HUES6 (cell line): ENCODE measurements at regions not wholly inside any gene's neighbourhood (a gene's known extent, or its start where the extent isn't known, plus 50 kb on each side); places are given as distances from the start of the nearest gene placed in this dataset.

ENCODE experiments used
- H3K27ac ChIP-seq: 2 replicates; pipeline ENCODE4 v1.7.0; 2013; ENCODE audit warnings: low read depth, mild to moderate bottlenecking, low read length, inconsistent platforms
- H3K27me3 ChIP-seq: 2 replicates; pipeline ENCODE4 v1.6.1; 2013; ENCODE audit warnings: low read length; ENCODE audit not compliant: control insufficient read depth, insufficient read depth
- H3K36me3 ChIP-seq: 2 replicates; pipeline ENCODE4 v1.6.1; 2013; ENCODE audit warnings: low read length; ENCODE audit not compliant: control insufficient read depth, insufficient read depth
- H3K4me1 ChIP-seq: 2 replicates; pipeline ENCODE4 v1.6.1; 2013; ENCODE audit warnings: low read length; ENCODE audit not compliant: control insufficient read depth, insufficient read depth
- H3K4me3 ChIP-seq: 2 replicates; pipeline ENCODE4 v1.5.1; 2013; ENCODE audit warnings: low read depth, low read length
- H3K9ac ChIP-seq: one replicate; pipeline ENCODE4 v1.6.1; 2013; ENCODE audit warnings: mild to moderate bottlenecking, low read length
- H3K9me3 ChIP-seq: 2 replicates; pipeline ENCODE4 v1.6.1; 2013; ENCODE audit warnings: low read depth, low read length; ENCODE audit not compliant: control insufficient read depth, insufficient read depth

DNA sequence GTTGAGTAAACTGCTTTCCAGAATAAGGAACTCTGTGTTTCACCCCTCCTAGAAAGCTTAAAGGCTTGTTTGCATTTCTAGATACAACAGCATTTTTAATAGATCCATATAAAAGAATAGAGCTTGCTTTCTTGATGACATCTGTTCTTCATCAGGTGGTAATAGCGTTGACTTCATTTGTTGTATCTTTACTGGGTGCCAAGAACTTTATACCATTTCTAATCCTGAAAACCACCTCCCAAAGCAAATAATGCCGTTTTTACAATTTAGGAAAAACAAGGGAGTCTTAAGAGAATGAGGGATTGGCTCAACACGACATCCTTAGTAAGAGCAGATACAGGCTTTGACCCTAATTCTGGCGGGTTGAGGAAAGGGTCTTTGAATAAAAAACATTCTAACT lies 993.4 kb downstream of the TYW1 start:
- Histone ChIP-seq H3K27me3 (no peaks in the 10 kb centered on the region), H3K4me1 (no peaks in the 10 kb centered on the region), H3K27ac (no peak overlapping the region), H3K9ac (no peak overlapping the region), H3K36me3 (no peaks in the 10 kb centered on the region), H3K9me3 (no peaks in the 10 kb centered on the region), H3K4me3 (no peak overlapping the region)

DNA sequence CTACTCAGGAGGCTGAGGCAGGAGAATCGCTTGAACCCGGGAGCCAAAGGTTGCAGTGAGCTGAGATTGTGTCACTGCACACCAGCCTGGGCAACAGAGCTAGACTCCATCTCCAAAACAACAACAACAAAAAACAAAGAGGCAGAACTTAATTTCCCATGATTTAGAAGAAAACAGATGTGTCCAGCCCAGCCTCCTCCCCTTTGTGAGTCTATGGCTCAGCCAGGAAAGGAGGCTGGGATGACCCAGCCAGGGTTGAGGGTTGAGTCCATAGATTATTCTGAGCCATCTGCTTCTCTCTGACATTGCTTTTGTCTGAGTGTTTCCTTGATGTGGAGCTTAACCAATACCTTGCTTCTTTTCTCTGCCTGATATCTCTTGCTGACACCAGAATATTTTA lies 994.1 kb downstream of the TYW1 start:
- Histone ChIP-seq H3K9ac (no peak overlapping the region), H3K4me1 (no peaks in the 10 kb centered on the region), H3K36me3 (no peaks in the 10 kb centered on the region), H3K27ac (no peak overlapping the region), H3K9me3 (no peaks in the 10 kb centered on the region), H3K4me3 (no peak overlapping the region), H3K27me3 (no peaks in the 10 kb centered on the region)

DNA sequence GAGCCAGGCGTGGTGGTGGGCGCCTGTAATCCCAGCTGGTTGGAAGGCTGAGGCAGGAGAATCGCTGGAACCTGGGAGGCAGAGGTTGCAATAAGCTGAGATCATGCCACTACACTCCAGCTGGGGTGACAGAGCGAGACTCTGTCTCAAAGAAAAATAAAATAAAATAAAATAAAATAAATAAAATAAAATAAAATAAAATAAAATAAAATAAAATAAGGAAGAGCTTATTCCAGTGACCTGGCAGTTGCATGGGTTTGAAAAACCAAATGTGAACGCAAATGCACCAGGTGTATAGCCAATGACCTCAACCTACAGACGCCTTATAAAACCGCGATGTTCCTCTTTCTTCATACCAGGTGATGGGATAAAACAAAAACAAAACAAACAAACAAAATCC lies 995.7 kb downstream of the TYW1 start:
- H3K27ac ChIP-seq, result no peak overlapping the region
- H3K27me3 ChIP-seq, result no peaks in the 10 kb centered on the region
- no peaks in the 10 kb centered on the region for H3K4me1 ChIP-seq
- no peak overlapping the region for H3K4me3 ChIP-seq
- no peaks in the 10 kb centered on the region for H3K9me3 ChIP-seq
- H3K9ac ChIP-seq, result no peak overlapping the region
- H3K36me3 ChIP-seq, result no peaks in the 10 kb centered on the region

DNA sequence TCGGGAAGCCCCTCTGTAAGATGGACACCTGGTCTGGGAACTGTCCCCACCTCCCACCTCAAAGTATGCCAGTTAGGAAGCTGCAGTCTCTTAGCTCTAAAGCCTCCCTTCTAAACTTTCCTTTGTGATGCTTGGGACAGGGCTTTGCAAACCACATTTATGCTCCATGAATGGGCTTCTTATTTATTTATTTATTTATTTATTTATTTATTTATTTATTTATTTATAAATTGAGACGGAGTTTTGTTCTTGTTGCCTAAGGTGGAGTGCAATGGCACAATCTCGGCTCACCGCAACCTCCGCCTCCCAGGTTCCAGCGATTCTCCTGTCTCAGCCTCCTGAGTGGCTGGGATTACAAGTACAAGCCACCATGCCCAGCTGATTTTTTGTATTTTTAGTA lies 1009.4 kb downstream of the TYW1 start:
- Histone ChIP-seq H3K9me3 (no peaks in the 10 kb centered on the region), H3K4me3 (no peak overlapping the region), H3K36me3 (no peaks in the 10 kb centered on the region), H3K9ac (no peak overlapping the region), H3K27ac (no peak overlapping the region), H3K4me1 (no peaks in the 10 kb centered on the region), H3K27me3 (no peaks in the 10 kb centered on the region)

DNA sequence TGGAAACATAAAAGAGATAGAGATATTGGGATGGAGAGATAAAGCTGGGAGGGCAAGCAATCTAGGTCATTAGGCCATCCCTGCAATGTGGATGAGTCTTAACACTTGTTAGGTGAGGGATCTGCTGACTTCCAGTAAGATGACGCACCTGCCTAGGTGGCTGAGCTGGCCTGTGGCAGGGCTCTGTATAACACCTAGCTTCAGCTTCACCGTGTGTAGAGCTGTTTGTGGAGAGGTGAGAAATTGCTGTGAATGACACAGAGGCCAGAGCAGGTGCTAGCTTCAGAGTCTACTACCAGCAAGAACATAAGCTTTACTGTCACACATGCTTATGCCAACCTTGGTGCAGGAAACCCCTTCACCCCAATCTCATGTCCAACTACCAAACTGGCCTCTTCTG lies 1010.0 kb downstream of the TYW1 start:
- Histone ChIP-seq H3K27me3 (no peaks in the 10 kb centered on the region), H3K9ac (no peak overlapping the region), H3K4me3 (no peak overlapping the region), H3K36me3 (no peaks in the 10 kb centered on the region), H3K4me1 (no peaks in the 10 kb centered on the region), H3K9me3 (peaks cover 3% of the 10 kb centered on the region; the same call in 1 of the 2 replicates), H3K27ac (no peak overlapping the region)

DNA sequence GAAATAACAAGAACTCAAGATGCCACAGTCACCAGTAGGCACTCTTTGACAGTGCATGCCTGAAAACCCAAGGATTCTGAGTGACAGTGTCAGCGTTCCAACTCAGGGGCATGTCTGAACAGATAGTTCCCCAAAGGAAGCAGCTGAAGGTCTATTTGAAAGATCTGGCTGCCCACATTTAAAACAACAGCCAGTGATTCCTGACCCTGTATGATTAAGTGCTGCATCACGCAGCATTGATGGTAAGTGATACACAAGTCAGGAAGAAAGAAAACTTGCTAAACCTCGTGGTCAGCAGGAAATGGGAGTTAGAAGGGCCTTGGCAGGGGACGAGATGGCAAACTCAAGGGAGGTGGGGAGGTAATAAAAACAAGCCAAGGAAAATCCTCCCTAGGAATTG lies 1013.1 kb downstream of the TYW1 start:
- Histone ChIP-seq H3K4me3 (no peak overlapping the region), H3K36me3 (0 out of 2 replicates have a peak, but pooled peaks cover 2% of the 10 kb centered on the region), H3K9me3 (peaks cover 6% of the 10 kb centered on the region), H3K4me1 (peaks cover 8% of the 10 kb centered on the region), H3K27me3 (no peaks in the 10 kb centered on the region), H3K9ac (no peak overlapping the region), H3K27ac (no peak overlapping the region)

DNA sequence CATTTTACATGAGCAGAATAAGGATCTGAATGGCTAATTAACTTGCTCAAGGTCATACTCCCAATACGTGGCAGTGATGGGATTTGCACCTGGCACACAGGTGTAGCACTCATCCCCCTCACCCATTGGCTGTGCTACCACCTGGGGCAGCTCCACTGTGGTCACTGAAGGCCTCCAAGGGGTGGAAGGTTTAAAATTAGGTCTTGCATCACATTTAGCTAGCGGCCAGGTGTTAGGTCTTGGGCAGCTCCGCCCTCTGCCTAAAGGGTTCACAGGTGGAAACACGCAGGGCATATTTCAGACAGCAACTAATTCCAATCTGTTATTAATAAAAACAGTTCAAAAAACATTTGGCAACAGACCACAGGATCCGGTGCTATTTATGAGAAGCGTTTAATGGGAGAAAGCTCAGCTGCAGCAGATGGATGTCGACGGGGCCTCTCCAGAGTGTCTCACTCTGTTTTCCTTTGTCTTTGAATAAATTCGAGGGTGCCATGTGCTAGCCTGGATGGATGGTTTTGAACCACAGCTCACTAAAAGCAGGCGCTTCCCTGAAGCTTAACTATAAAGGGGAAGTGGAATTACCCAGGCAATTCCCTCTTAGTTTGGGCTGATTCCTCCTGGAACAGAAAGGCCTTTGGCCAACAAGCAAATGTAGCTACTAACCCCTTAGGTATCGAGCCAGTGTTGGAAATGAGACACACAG lies 1017.6 kb downstream of the TYW1 start:
- H3K9ac ChIP-seq, result no peak overlapping the region
- H3K4me3 ChIP-seq, result no peak overlapping the region
- 0 out of 2 replicates have a peak, but pooled peaks cover 2% of the 10 kb centered on the region for H3K36me3 ChIP-seq

DNA sequence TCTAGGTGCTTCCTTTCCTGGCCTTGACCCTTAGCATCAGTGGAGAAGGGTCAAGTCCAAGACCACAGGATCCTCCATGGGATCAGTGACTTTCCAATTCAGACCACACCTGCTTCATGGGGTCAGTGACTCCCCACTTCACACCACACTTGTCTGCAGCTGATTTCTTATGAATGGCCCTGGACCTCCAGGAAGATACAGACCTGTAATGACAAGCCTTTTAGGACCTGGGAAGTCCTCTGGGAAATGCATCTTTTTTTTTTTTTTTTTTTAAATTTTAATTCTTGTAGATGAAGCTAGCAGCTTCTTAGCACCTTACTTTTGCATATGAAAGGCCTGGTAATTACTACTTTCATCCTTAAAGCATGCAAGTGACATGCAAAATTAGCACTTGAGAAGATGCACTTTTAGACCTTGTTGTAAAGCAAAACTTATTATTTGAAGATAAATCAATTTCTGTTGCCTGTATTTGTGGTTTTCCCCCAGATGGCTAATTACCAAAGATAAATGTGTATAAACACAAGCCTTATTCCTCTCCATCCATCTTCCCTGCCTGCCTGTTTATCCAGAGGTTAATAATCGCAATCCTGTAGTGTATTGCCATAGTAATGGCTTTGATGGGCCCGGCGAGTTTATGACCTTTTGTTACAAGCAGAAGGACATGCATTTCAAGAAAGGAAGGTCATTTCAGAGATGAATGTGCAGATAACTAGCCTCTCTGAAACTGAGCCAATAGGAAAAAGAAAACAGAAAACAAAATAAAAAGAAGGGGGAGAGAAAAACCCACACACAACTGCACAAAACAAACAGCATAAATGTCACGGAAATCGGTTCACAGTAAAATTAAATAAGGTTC lies 1018.7 kb downstream of the TYW1 start:
- Histone ChIP-seq H3K9ac (no peak overlapping the region), H3K4me1 (peaks cover 20% of the 10 kb centered on the region), H3K4me3 (no peak overlapping the region), H3K27ac (no peak overlapping the region), H3K9me3 (peaks cover 6% of the 10 kb centered on the region), H3K36me3 (0 out of 2 replicates have a peak, but pooled peaks cover 2% of the 10 kb centered on the region), H3K27me3 (peaks cover 9% of the 10 kb centered on the region; the same call in 1 of the 2 replicates)

More for the DNA sequence above, 1017.6 kb downstream of the TYW1 start:
- peaks cover 6% of the 10 kb centered on the region for H3K9me3 ChIP-seq
- no peak overlapping the region for H3K27ac ChIP-seq
- H3K4me1 ChIP-seq, result peaks cover 20% of the 10 kb centered on the region
- peaks cover 9% of the 10 kb centered on the region; the same call in 1 of the 2 replicates for H3K27me3 ChIP-seq

DNA sequence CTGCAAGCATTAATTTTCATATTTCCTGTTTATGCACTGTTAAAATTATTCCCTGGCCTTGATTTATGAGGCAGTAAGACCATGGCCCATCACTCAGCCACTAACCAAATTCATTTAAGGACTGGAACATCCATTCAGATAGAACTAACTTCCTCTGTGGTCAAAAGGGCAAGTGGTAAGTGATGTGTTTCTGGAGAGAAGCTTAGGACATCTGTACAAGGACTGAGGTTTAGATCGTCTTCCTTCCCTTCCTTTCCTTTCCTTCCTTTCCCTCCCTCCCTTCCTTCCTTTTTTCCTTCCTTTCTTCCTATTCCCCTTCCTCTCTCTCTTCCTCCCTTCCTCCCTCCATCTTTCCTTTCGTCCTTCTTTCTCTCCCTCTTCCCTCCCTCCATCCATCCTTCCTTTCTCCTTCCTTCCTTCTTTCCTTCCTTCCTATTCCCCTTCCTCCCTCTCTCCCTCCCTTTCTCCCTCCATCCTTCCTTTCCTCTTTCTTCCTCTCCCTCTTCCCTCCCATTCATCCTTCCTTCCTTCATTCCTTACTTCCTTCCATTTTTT lies 1019.4 kb downstream of the TYW1 start:
- Histone ChIP-seq H3K9me3 (peaks cover 6% of the 10 kb centered on the region), H3K9ac (no peak overlapping the region), H3K27ac (no peak overlapping the region), H3K36me3 (0 out of 2 replicates have a peak, but pooled peaks cover 2% of the 10 kb centered on the region), H3K4me1 (peaks cover 20% of the 10 kb centered on the region), H3K27me3 (peaks cover 9% of the 10 kb centered on the region; the same call in 1 of the 2 replicates), H3K4me3 (no peak overlapping the region)

DNA sequence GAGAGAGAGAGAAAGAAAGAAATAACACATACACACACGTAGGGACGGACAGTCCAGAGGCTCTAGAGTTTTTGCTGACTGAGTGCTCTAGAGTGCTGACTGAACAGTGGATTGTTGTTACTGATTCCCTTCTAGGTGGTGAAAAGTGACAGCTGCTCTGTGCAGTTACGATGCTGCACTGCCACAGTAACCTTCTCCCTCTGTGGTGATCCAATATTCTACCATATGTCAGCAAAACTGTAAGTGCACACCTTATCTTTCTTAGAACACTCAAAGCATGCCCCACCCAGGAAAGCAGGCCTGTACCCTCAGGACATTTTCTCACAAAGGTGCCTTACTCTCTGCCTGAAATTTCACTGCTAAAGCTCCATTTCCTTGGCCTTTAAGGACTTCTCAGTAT lies 1023.5 kb downstream of the TYW1 start:
- H3K36me3 ChIP-seq, result no peaks in the 10 kb centered on the region

DNA sequence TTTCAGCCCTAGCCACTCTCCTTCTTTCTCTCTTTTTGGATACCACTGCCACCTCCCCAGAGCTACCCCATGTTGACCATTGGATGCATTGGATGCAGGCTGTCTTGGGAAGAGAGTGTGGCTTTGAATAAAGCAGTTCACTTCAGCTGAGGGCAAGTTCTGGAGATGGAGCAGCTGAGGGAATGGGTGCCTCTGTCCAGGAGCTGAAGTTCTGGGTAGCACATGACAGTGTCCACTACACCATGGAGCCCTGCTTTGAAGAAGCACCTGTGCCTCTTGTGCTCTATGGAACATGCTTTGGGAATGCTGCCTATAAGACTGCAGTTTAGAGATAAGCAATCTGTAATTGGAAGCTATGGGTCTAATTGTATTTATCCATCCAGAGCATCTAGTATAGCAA lies 1028.7 kb downstream of the TYW1 start:
- no peaks in the 10 kb centered on the region for H3K4me1 ChIP-seq
- H3K36me3 ChIP-seq, result no peaks in the 10 kb centered on the region
- H3K27ac ChIP-seq, result no peak overlapping the region
- no peak overlapping the region for H3K9ac ChIP-seq
- H3K9me3 ChIP-seq, result peaks cover 14% of the 10 kb centered on the region
- H3K27me3 ChIP-seq, result no peaks in the 10 kb centered on the region
- H3K4me3 ChIP-seq, result no peak overlapping the region

More for the DNA sequence above, 1023.5 kb downstream of the TYW1 start:
- no peak overlapping the region for H3K9ac ChIP-seq
- no peak overlapping the region for H3K27ac ChIP-seq
- 0 out of 2 replicates have a peak, but pooled peaks cover under 1% of the 10 kb centered on the region for H3K9me3 ChIP-seq
- H3K4me3 ChIP-seq, result no peak overlapping the region
- peaks cover 9% of the 10 kb centered on the region for H3K4me1 ChIP-seq
- peaks cover 9% of the 10 kb centered on the region; the same call in 1 of the 2 replicates for H3K27me3 ChIP-seq
